GM13976 (cell line): ENCODE measurements at regions not wholly inside any gene's neighbourhood (a gene's known extent, or its start where the extent isn't known, plus 50 kb on each side); places are given as distances from the start of the nearest gene placed in this dataset.

Experiments
- DNase-seq: peaks from one replicate; pipeline ENCODE4 v3.0.0; 2012; ENCODE audit warnings: low spot score
- CTCF ChIP-seq: IDR thresholded peaks from 2 replicates; pipeline ENCODE4 v1.5.1; 2012; ENCODE audit warnings: borderline replicate concordance, mild to moderate bottlenecking; ENCODE audit not compliant: insufficient read depth; ENCODE audit errors: extremely low read depth, missing control alignments, control extremely low read depth
- in situ Hi-C: fragments of 300-500 bp; cut with MboI; formaldehyde crosslinking; loops from one replicate; pipeline ENCODE4 v1.12.0; 2022; ENCODE audit warnings: low sequenced_read_pairs, mixed read lengths, inconsistent platforms; ENCODE audit not compliant: unreplicated experiment

GRCh38 chr6:122198922-122199321 lies 200.5 kb upstream of the HSF2 start:
- in situ Hi-C loops = no loop called here
- TF ChIP-seq CTCF = no peak
- DNase-seq = no peak

- no peak for TF ChIP-seq CTCF
- DNase-seq = no peak
- in situ Hi-C loops = no loop called here
Observed at GRCh38 chr6:122200440-122200839, 199.0 kb upstream of the HSF2 start.

- in situ Hi-C loops = no loop called here
- no peak for TF ChIP-seq CTCF
- no peak for DNase-seq
Observed at GRCh38 chr6:122202576-122203137, 196.8 kb upstream of the HSF2 start.

- no peak for DNase-seq
- in situ Hi-C loops = no loop called here
- no peak for TF ChIP-seq CTCF
Observed at GRCh38 chr6:122207061-122207460, 192.4 kb upstream of the HSF2 start.

GRCh38 chr6:122207794-122208193 lies 191.7 kb upstream of the HSF2 start:
- in situ Hi-C loops = no loop called here
- no peak for TF ChIP-seq CTCF
- no peak for DNase-seq

- in situ Hi-C loops = no loop called here
- DNase-seq = no peak
- TF ChIP-seq CTCF = no peak
Observed at GRCh38 chr6:122214605-122215318, 184.7 kb upstream of the HSF2 start.
